ENCODE measurements at regions not wholly inside any gene's neighbourhood (a gene's known extent, or its start where the extent isn't known, plus 50 kb on each side); places are given as distances from the start of the nearest gene placed in this dataset.

GRCh38 chr1:242623756-242624155 lies 99.3 kb upstream of the PLD5 start:
- ATAC-seq (no peak), DNase-seq (no peak)
- Histone ChIP-seq H3K4me1 (no peaks in the 10 kb centered on the region), H3K27ac (no peak overlapping the region), H3K36me3 (ENCODE audit: insufficient read depth in 1 of 2, low read depth in 1 of 2) (no peaks in the 10 kb centered on the region), H3K9me3 (no peaks in the 10 kb centered on the region), H3K27me3 (ENCODE audit: insufficient read depth in 3 of 3, low read length in 2 of 3) (no peaks in the 10 kb centered on the region), H3K4me3 (no peak overlapping the region)
- intact Hi-C loops (cut with DNase I) = no loop called here
- 64 to 74% (median 68%) methylated on average over 5 of the region's 5 CpGs for WGBS, 3 donors
- no peak for TF ChIP-seq CTCF (IDR thresholded peaks at IDR 0.05)

- intact Hi-C loops (cut with DNase I) = no loop called here
- no peak overlapping the region for H3K27ac ChIP-seq
- no peaks in the 10 kb centered on the region for H3K27me3 ChIP-seq (ENCODE audit: insufficient read depth in 3 of 3, low read length in 2 of 3)
- no peaks in the 10 kb centered on the region for H3K4me1 ChIP-seq
- ATAC-seq (no peak), DNase-seq (no peak)
- no peaks in the 10 kb centered on the region for H3K9me3 ChIP-seq
- no peak overlapping the region for H3K4me3 ChIP-seq
- H3K36me3 ChIP-seq (ENCODE audit: insufficient read depth in 1 of 2, low read depth in 1 of 2) = no peaks in the 10 kb centered on the region
- WGBS, 3 donors = 50 to 59% (median 56%) methylated on average over 4 of the region's 4 CpGs
- TF ChIP-seq CTCF (IDR thresholded peaks at IDR 0.05) = no peak
Observed at GRCh38 chr1:242623119-242623518, 98.6 kb upstream of the PLD5 start.

GRCh38 chr1:242613266-242613815 lies 88.8 kb upstream of the PLD5 start:
- ATAC-seq (no peak), DNase-seq (no peak)
- Histone ChIP-seq H3K27me3 (ENCODE audit: insufficient read depth in 3 of 3, low read length in 2 of 3) (peaks cover 0 to 3% (median 0%) of the 10 kb centered on the region in 3 donors), H3K4me1 (no peaks in the 10 kb centered on the region), H3K4me3 (no peak overlapping the region), H3K36me3 (ENCODE audit: insufficient read depth in 1 of 2, low read depth in 1 of 2) (no peaks in the 10 kb centered on the region), H3K27ac (no peak overlapping the region), H3K9me3 (no peaks in the 10 kb centered on the region)
- no peak for TF ChIP-seq CTCF (IDR thresholded peaks at IDR 0.05)
- intact Hi-C loops (cut with DNase I) = no loop called here

GRCh38 chr1:242610209-242610608 lies 85.7 kb upstream of the PLD5 start:
- H3K27me3 ChIP-seq (ENCODE audit: insufficient read depth in 3 of 3, low read length in 2 of 3) = peaks cover 0 to 3% (median 0%) of the 10 kb centered on the region in 3 donors
- H3K4me3 ChIP-seq = no peak overlapping the region
- H3K36me3 ChIP-seq (ENCODE audit: insufficient read depth in 1 of 2, low read depth in 1 of 2) = no peaks in the 10 kb centered on the region
- DNase-seq = no peak
- no peak for TF ChIP-seq CTCF (IDR thresholded peaks at IDR 0.05)
- no peak for ATAC-seq
- H3K9me3 ChIP-seq = no peaks in the 10 kb centered on the region
- 71 to 77% (median 76%) methylated on average over 3 of the region's 3 CpGs for WGBS, 3 donors
- H3K4me1 ChIP-seq = no peaks in the 10 kb centered on the region
- intact Hi-C loops (cut with DNase I) = no loop called here
- no peak overlapping the region for H3K27ac ChIP-seq

- Histone ChIP-seq H3K27ac (no peak overlapping the region), H3K4me1 (no peaks in the 10 kb centered on the region), H3K9me3 (no peaks in the 10 kb centered on the region), H3K36me3 (ENCODE audit: insufficient read depth in 1 of 2, low read depth in 1 of 2) (no peaks in the 10 kb centered on the region), H3K27me3 (ENCODE audit: insufficient read depth in 3 of 3, low read length in 2 of 3) (peaks cover 0 to 1% (median 0%) of the 10 kb centered on the region in 3 donors), H3K4me3 (no peak overlapping the region)
- ATAC-seq (no peak), DNase-seq (no peak)
- 87 to 90% (median 89%) methylated on average over 3 of the region's 3 CpGs for WGBS, 3 donors
- TF ChIP-seq CTCF (IDR thresholded peaks at IDR 0.05) = no peak
- intact Hi-C loops (cut with DNase I) = no loop called here
Observed at GRCh38 chr1:242605521-242605920, 81.0 kb upstream of the PLD5 start.
